GM21723 (cell line): ENCODE measurements at regions not wholly inside any gene's neighbourhood (a gene's known extent, or its start where the extent isn't known, plus 50 kb on each side); places are given as distances from the start of the nearest gene placed in this dataset.
"Not testable (repeated sequence)": the region's sequence is repeated elsewhere in the genome, so short reads cannot be mapped to it uniquely, and the experiment has no call there.

Experiments used
- ATAC-seq: cut with Tn5 transposase; IDR thresholded peaks from one replicate; pipeline ENCODE4 v1.9.1; 2021; ENCODE audit warnings: mild to moderate bottlenecking, moderate library complexity; ENCODE audit not compliant: unreplicated experiment

DNA sequence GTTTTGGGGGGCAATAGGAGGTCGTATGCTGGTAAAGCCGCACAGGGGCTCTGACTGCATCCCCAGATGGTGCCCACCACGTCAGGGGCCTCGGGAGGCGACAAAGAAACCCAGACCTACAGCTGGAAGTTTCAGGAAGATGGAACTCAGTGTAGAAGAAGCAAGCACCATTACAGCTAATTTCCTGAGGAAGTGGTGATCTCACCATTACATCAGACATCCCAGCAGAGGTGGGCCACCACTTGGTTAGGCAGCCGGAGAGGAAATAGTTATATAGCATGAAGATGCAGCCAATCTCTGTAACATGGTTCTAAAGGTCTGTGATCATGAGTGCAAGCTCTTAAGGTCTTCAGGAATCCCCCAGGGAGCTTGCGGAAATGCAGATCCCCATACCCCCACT is 127.3 kb upstream of the PCBD1 start:
- no peak for ATAC-seq

DNA sequence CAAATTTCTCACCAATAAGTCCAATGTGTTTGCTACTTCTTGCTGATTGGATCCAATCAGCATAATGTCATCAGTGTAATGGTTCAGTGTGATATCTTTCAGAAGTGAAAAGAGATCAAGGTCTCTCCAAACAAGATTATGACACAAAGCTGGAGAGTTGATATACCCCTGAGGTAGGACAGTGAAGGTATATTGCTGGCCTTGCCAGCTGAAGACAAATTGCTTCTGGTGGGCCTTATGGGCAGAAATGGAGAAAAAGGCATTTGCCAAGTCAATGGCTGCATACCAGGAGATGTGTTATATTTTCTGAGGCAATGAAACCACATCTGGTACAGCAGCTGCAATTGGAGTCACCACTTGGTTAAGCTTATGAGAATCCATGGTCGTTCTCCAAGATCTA is 131.7 kb upstream of the PCBD1 start:
- not testable (repeated sequence) for ATAC-seq

- ATAC-seq, result no peak
These were observed 133.0 kb upstream of the PCBD1 start for GRCh38 chr10:71021402-71021801.

DNA sequence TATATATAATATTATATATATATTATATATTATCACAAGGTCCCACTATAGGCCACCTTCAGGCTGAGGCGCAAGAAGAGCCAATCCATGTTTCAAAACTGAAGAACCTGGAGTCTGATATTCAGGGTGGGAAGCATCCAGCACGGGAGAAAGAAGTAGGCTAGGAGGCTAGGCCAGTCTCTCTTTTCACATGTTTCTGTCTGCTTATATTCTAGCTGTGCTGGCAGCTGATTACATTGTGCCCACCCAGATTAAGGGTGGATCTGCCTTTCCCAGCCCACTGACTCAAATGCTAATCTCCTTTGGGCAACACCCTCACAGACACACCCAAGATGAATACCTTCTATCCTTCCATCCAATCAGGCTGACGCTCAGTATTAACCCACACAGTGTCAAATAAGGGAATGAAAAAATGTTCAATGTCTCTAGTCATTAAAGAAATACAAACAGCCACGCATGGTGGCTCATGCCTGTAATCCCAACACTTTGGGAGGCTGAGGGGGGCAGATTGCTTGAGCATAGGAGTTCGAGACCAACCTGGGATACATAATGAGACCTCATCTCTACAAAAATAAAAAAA is 135.4 kb upstream of the PCBD1 start:
- no peak for ATAC-seq

DNA sequence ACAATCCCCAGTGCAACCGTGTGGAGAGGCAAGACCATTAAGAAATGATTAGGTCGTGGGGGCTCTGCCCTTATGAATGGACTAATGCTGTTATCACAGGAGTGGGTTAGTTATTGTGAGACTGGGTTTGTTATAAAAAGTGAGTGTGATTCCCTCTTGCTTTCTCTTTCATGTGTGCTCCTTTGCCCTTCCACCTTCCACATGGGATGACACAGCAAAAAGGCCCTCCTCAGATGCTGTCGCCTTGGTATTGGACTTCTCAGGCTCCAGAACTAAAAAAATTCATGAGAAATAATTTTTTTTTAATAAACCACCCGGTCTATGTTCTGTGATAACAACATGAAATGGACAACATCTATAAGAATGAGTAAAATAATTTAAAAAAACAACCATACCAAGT is 136.1 kb upstream of the PCBD1 start:
- no peak for ATAC-seq

- ATAC-seq, result no peak
These were observed 137.2 kb upstream of the PCBD1 start for GRCh38 chr10:71025535-71025934.

DNA sequence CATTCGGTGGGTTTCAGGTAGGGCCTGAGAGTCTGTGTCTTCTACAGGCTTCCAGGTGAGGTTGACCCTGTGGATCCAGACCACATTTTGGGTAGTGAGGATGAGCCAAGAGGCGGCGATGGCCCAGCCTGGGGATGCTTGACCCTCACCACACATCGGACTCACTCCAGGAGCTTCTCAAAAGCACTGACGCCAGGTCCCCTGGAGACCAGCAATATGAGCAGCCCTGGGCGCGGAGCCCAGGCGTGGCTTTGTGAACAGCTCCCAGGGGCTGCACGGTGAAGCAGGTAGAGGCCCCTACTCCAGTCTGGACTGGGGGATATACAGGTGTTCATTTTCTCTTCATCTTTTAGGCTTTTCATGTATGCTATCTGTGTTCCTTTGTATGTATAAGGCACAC is 139.7 kb upstream of the PCBD1 start:
- ATAC-seq, result no peak

GRCh38 chr10:71029411-71029892 is 141.1 kb upstream of the PCBD1 start:
- ATAC-seq, result no peak

DNA sequence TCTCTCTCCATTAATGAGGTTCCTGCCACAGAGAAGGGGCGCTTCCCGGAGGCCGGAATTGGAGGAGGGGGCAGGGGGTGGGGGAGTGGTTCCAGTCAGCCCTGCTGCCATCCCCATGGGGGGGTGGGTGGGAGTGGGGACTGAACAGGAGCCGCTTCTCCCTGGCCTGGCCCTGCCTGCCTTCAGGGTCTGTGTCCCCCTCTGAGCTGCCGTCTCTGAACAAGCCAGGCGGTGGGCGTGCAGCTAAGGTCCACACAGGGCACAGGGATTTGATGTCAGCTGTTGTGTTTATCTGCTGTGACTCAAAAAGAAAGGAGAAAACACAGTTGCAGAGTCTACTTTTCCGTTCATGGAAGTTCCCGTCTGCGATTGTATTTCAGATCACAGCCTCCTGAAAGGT is 141.5 kb upstream of the PCBD1 start:
- ATAC-seq, result no peak

DNA sequence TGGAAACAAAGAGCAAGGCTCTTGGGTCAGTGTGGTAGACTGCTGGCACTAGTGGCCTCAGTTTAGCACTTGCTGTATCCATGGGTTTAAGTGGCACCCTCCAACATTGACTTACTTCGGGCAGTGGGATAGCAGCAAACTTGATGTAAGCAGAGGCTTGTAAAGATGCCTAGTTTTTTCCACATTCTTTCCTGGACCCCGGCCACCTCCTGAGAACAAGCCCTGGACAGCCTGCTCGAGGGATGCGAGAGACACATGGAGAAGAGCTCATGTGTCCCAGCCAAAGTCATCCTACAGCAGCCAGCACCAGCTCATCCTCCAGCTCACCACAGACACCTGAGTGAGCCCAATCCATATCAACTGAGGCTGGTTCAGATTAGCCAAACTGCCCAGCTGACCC is 142.7 kb upstream of the PCBD1 start:
- no peak for ATAC-seq

DNA sequence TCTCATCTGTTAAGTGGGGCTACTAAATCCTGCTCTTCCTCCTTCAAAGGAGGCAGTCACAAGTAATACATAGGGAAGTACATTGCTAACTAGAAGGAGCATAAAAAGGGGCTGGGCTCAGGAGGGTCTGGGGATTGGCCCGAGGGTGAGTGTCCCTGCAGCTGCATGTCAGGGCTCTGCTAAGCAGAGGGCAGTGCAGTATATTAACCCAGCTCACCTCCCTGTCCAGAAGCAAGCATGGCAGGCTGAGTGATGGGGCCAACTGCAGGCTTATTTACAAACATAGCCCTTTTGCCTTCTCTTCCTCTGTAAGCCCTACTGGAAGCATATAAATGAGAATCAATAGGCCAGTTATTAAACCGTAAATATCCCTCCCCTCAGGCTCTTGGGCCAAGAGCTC is 143.2 kb upstream of the PCBD1 start:
- no peak for ATAC-seq

DNA sequence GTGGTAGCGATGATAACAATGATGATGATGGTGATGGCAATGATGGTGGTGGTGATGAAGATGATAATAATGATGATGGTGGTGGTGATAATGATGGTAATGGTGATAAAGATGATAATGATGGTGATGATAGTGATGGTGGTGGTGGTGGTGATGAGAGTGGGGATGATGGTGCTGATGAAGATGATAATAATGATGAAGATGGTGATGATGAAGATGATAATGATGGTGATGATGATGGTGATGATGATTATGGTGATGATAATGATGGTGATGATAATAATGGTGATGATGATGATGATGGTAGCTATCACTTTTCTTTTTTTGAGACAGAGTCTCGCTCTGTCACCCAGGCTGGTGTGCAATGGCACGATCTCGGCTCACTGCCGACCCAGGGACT is 144.5 kb upstream of the PCBD1 start:
- no peak for ATAC-seq

GRCh38 chr10:71033396-71033980 is 145.1 kb upstream of the PCBD1 start:
- ATAC-seq, result no peak

DNA sequence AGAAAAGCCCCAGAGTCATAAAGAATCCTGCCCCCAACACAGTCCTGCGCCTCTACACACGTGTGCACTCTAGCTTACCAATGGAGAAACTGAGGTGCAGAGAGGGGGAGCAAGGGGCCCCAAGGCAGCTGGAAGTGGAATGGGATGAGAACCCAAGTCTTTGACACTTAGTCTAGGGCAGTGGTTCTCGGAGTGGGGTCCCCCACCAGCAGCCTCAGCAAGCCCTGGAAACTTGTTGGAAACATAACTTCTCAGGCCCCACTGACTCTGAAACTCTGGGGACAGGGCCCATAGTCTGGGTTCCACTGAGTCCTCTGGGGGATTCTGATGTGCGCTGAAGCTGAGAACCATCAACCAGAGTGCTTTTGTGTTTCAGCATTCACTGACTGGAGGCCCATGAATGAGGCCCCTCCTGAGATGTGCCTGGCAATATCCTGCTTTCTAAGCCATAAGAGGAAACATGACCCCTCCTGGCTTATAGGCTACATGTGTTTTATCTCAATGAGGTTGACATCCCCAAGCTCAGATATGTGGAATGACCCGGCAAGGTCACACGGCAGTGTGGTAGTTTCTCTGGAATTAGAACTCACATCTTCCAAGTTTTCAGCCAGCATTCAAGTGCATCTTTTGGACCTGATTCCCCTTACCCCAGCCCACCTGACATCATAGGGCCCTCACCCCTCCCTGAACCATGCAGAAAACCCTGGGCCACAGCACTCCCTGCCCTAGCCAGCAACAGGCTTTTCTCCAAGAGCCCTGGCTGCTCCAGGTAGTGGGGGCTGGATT is 147.3 kb upstream of the PCBD1 start:
- ATAC-seq, result no peak

DNA sequence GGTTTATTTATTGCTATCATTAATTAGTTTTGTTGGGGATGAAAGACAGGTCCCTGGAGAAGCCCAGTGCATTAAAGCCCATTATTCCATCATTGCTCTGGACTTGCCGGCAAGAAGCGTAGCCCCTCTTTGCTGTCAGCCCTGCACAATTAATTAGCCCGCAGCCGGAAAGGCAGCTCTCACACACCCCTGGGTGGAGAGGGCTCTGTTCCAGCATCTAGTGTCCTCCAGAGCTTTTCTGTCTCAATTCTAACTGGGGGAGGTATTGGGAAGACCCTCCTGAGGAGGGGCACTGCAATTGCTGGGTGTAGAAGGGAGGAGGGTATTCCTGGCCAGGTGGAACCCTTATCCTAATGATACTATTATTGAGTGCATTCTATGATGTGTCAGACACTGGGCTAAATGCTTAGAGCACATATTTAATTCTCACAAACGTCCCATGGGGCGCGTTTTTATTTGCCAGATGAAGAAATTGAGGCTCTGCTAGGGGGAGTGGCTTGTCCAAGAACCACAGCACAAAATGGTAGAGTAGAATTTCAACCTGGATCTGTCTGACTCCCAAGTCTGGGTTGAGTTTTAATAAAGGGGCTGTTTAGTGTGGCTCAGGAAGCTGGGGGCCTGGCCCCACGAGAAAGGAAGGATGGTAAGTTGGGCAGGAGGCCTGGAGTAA is 148.1 kb upstream of the PCBD1 start:
- ATAC-seq, result no peak

GRCh38 chr10:71038091-71038633 is 149.8 kb upstream of the PCBD1 start:
- ATAC-seq, result no peak

DNA sequence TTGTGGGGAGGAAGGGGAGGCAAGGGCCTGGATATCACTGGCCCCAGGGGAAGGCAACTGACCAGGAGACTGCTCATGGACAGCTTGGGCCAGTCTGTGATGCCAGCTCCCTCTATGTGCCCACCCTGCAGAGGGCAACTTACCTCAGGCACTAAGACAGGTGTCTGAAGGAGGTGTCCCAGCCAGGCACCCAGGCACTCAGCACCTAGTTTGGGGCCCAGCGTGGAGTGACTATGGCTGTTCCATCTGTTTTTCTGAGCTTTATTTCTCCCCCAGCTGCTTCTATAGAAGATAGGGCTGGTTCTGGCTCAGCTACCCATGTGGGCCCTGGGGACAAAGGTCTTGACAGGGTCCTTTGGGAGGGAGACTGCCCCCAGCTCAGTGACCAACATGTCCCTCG is 150.6 kb upstream of the PCBD1 start:
- ATAC-seq, result no peak

- ATAC-seq, result no peak
These were observed 151.2 kb upstream of the PCBD1 start for GRCh38 chr10:71039551-71039950.

GRCh38 chr10:71040343-71040742 is 152.0 kb upstream of the PCBD1 start:
- ATAC-seq, result no peak

GRCh38 chr10:71040846-71041605 is 152.7 kb upstream of the PCBD1 start:
- no peak for ATAC-seq

GRCh38 chr10:71042216-71042615 is 153.9 kb upstream of the PCBD1 start:
- no peak for ATAC-seq
